PC-3 (cell line): ENCODE measurements at regions not wholly inside any gene's neighbourhood (a gene's known extent, or its start where the extent isn't known, plus 50 kb on each side); places are given as distances from the start of the nearest gene placed in this dataset.

Experiments used
- EZH2 ChIP-seq: fragments of 300-600 bp; sonication (generic); IDR thresholded peaks from one replicate; pipeline ENCODE4 v1.6.1; 2017; ENCODE audit warnings: antibody characterized with exemption, mild to moderate bottlenecking, low read length; ENCODE audit not compliant: unreplicated experiment
- EZH2phosphoT487 ChIP-seq: fragments of 300-600 bp; sonication (generic); IDR thresholded peaks from 2 replicates; pipeline ENCODE4 v1.6.1; 2018; ENCODE audit warnings: mild to moderate bottlenecking, antibody characterized with exemption, low read length, borderline replicate concordance
- TF ChIP-seq, protein P1 (sequence below): fragments of 300-600 bp; sonication (generic); conservative IDR thresholded peaks from 2 replicates; pipeline ENCODE4 v1.5.1; 2017; ENCODE audit warnings: antibody characterized with exemption, low read depth, mild to moderate bottlenecking, low read length

DNA sequence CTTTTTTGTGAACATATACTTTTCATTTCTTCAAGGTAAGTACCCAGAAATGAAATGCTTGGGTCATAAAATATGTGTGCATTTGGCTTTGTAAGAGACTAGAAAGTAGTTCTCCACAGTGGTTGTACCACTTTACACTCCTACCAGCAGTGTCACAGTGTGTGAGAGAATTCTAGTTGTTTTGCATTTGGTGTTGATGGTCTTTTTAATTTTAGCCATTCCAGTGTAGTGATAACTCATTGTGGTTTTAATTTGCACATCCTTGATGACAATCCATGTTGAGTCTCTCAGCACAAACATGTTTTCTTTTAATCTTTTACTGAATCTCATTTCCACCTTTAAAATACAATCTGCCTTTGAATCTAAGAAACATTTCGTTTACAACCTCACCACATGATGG, 402.5 kb upstream of the ETAA1 start:
- TF ChIP-seq EZH2 (no peak), EZH2phosphoT487 (no peak)
- TF ChIP-seq, protein P1, sequence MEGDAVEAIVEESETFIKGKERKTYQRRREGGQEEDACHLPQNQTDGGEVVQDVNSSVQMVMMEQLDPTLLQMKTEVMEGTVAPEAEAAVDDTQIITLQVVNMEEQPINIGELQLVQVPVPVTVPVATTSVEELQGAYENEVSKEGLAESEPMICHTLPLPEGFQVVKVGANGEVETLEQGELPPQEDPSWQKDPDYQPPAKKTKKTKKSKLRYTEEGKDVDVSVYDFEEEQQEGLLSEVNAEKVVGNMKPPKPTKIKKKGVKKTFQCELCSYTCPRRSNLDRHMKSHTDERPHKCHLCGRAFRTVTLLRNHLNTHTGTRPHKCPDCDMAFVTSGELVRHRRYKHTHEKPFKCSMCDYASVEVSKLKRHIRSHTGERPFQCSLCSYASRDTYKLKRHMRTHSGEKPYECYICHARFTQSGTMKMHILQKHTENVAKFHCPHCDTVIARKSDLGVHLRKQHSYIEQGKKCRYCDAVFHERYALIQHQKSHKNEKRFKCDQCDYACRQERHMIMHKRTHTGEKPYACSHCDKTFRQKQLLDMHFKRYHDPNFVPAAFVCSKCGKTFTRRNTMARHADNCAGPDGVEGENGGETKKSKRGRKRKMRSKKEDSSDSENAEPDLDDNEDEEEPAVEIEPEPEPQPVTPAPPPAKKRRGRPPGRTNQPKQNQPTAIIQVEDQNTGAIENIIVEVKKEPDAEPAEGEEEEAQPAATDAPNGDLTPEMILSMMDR, result no peak
